SK-N-SH treated with all-trans-retinoic acid at 6 μM for 48 hours (cell line): ENCODE measurements at regions not wholly inside any gene's neighbourhood (a gene's known extent, or its start where the extent isn't known, plus 50 kb on each side); places are given as distances from the start of the nearest gene placed in this dataset.

Experiments
- CREB5 ChIP-seq: fragments of 250-450 bp; sonication (Bioruptor Pico); IDR thresholded peaks from 2 replicates; pipeline ENCODE4 v1.5.1; 2020; ENCODE audit warnings: low read depth, mild to moderate bottlenecking, moderate library complexity
- OSR1 ChIP-seq: fragments of 250-450 bp; sonication (Bioruptor Pico); IDR thresholded peaks from 2 replicates; pipeline ENCODE4 v1.8.0; 2022; ENCODE audit warnings: moderate library complexity, mild to moderate bottlenecking, inconsistent platforms
- POU6F1 ChIP-seq: fragments of 250-450 bp; sonication (Bioruptor Pico); IDR thresholded peaks from 2 replicates; pipeline ENCODE4 v1.8.0; 2021; ENCODE audit warnings: low read depth, mild to moderate bottlenecking, moderate library complexity, borderline replicate concordance
- PPARA ChIP-seq: fragments of 250-450 bp; sonication (Bioruptor Pico); IDR thresholded peaks from 2 replicates; pipeline ENCODE4 v1.5.0; 2020; ENCODE audit warnings: mild to moderate bottlenecking, borderline replicate concordance
- TOX ChIP-seq: fragments of 250-450 bp; sonication (Bioruptor Pico); IDR thresholded peaks from 2 replicates; pipeline ENCODE4 v1.8.0; 2021; ENCODE audit warnings: mild to moderate bottlenecking, moderate library complexity, borderline replicate concordance
- ZNF70 ChIP-seq: fragments of 450-650 bp; formaldehyde crosslinking; IDR thresholded peaks from 2 replicates; pipeline ENCODE4 v1.5.0; 2020; ENCODE audit warnings: mild to moderate bottlenecking, moderate library complexity
- ZNF8 ChIP-seq: fragments of 450-650 bp; formaldehyde crosslinking; IDR thresholded peaks from 2 replicates; pipeline ENCODE4 v1.5.0; 2020; ENCODE audit warnings: mild to moderate bottlenecking, moderate library complexity
- TF ChIP-seq, protein P1 (sequence below): fragments of 250-450 bp; sonication (Bioruptor Pico); IDR thresholded peaks from 2 replicates; pipeline ENCODE4 v1.8.0; 2020; ENCODE audit warnings: mild to moderate bottlenecking, moderate library complexity, borderline replicate concordance

GRCh38 chr4:59058543-59058942, 1948.4 kb upstream of the IGFBP7 start:
- TF ChIP-seq OSR1 (no peak), ZNF8 (CRISPR knock-in tag) (no peak), PPARA (CRISPR knock-in tag) (no peak), TOX (CRISPR knock-in tag) (no peak), ZNF70 (CRISPR knock-in tag) (no peak), POU6F1 (CRISPR knock-in tag) (no peak), CREB5 (CRISPR knock-in tag) (no peak)
- TF ChIP-seq, protein P1, sequence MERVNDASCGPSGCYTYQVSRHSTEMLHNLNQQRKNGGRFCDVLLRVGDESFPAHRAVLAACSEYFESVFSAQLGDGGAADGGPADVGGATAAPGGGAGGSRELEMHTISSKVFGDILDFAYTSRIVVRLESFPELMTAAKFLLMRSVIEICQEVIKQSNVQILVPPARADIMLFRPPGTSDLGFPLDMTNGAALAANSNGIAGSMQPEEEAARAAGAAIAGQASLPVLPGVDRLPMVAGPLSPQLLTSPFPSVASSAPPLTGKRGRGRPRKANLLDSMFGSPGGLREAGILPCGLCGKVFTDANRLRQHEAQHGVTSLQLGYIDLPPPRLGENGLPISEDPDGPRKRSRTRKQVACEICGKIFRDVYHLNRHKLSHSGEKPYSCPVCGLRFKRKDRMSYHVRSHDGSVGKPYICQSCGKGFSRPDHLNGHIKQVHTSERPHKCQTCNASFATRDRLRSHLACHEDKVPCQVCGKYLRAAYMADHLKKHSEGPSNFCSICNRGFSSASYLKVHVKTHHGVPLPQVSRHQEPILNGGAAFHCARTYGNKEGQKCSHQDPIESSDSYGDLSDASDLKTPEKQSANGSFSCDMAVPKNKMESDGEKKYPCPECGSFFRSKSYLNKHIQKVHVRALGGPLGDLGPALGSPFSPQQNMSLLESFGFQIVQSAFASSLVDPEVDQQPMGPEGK: no peak
